Progenitor cell of endocrine pancreas (in vitro differentiated cells): ENCODE measurements at regions not wholly inside any gene's neighbourhood (a gene's known extent, or its start where the extent isn't known, plus 50 kb on each side); places are given as distances from the start of the nearest gene placed in this dataset.

Experiments used
- DNase-seq: peaks from one replicate; pipeline ENCODE4 v3.0.0; 2021; ENCODE audit warnings: low spot score; ENCODE audit not compliant: unreplicated experiment
- H3K27ac Mint-ChIP-seq: 2 replicates; pipeline ENCODE4 v1.8.0; 2021; ENCODE audit warnings: mild to moderate bottlenecking, moderate library complexity, mixed read lengths
- H3K27me3 Mint-ChIP-seq: 2 replicates; pipeline ENCODE4 v1.8.0; 2021; ENCODE audit warnings: mixed read lengths
- H3K36me3 Mint-ChIP-seq: 2 replicates; pipeline ENCODE4 v1.8.0; 2022; ENCODE audit warnings: mixed read lengths; ENCODE audit not compliant: insufficient read depth
- H3K4me1 Mint-ChIP-seq: 2 replicates; pipeline ENCODE4 v1.8.0; 2021; ENCODE audit warnings: low read depth, mixed read lengths
- H3K4me3 Mint-ChIP-seq: 2 replicates; pipeline ENCODE4 v1.8.0; 2021; ENCODE audit warnings: low read depth, mild to moderate bottlenecking, moderate library complexity, mixed read lengths
- H3K9me3 Mint-ChIP-seq: 2 replicates; pipeline ENCODE4 v1.8.0; 2021; ENCODE audit warnings: low read depth, mixed read lengths
- TF ChIP-seq, protein P1 (sequence below): fragments of 200-600 bp; sonication (generic); IDR thresholded peaks from one replicate; pipeline ENCODE4 v1.5.0; 2021; ENCODE audit warnings: antibody characterized with exemption, mild to moderate bottlenecking; ENCODE audit not compliant: unreplicated experiment

DNA sequence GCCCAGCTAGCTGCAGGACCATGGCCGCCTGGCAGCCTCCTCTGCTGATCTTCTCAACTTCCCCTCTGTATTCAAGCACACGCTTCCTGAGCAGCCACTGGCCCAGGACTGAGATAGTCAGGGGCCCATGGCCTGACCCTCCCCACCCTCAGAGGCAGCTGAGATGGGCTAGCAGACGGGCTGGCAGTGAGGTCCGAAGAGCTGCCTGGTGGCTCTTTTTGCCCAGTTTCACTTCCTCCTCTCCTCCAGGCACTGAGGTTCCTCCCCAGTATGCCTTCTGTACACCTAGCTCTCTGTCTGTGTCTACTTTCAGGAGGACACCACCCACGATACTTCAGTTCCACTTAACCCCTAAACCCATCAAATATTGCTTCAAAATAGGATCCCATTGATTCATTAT lies 395.6 kb downstream of the TNS3 start:
- H3K9me3 Mint-ChIP-seq: no peaks in the 10 kb centered on the region

DNA sequence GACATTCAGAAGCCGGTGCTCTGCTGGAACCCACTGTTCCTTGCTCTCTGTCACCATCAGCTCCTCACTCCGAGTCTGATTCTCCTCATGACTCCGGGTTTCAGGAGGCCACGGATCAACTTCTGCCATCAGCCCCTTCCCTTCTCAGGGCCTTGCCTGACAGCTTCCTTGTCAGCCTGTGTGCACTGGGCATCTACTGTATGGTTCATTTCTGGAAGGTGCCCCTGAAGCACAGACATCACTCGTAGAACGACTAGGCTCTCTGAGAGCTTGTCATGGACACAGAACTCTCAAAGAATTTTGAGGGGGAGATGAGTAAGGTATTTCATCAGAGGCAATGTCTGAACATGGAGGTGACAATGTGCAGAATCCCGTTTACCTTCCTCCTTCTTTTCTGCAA lies 396.1 kb downstream of the TNS3 start:
- Mint-ChIP-seq H3K27ac (no peak overlapping the region), H3K9me3 (no peaks in the 10 kb centered on the region), H3K27me3 (peaks cover 19% of the 10 kb centered on the region), H3K4me3 (no peak overlapping the region), H3K36me3 (no peaks in the 10 kb centered on the region), H3K4me1 (peaks cover 2% of the 10 kb centered on the region)
- TF ChIP-seq, protein P1, sequence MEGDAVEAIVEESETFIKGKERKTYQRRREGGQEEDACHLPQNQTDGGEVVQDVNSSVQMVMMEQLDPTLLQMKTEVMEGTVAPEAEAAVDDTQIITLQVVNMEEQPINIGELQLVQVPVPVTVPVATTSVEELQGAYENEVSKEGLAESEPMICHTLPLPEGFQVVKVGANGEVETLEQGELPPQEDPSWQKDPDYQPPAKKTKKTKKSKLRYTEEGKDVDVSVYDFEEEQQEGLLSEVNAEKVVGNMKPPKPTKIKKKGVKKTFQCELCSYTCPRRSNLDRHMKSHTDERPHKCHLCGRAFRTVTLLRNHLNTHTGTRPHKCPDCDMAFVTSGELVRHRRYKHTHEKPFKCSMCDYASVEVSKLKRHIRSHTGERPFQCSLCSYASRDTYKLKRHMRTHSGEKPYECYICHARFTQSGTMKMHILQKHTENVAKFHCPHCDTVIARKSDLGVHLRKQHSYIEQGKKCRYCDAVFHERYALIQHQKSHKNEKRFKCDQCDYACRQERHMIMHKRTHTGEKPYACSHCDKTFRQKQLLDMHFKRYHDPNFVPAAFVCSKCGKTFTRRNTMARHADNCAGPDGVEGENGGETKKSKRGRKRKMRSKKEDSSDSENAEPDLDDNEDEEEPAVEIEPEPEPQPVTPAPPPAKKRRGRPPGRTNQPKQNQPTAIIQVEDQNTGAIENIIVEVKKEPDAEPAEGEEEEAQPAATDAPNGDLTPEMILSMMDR: no peak
- DNase-seq: no peak

More for the DNA sequence above, 395.6 kb downstream of the TNS3 start:
- TF ChIP-seq, protein P1: no peak
- H3K4me3 Mint-ChIP-seq: no peak overlapping the region
- H3K36me3 Mint-ChIP-seq: no peaks in the 10 kb centered on the region
- H3K4me1 Mint-ChIP-seq: peaks cover 2% of the 10 kb centered on the region
- no peak overlapping the region for H3K27ac Mint-ChIP-seq
- H3K27me3 Mint-ChIP-seq: peaks cover 19% of the 10 kb centered on the region
- DNase-seq: no peak

DNA sequence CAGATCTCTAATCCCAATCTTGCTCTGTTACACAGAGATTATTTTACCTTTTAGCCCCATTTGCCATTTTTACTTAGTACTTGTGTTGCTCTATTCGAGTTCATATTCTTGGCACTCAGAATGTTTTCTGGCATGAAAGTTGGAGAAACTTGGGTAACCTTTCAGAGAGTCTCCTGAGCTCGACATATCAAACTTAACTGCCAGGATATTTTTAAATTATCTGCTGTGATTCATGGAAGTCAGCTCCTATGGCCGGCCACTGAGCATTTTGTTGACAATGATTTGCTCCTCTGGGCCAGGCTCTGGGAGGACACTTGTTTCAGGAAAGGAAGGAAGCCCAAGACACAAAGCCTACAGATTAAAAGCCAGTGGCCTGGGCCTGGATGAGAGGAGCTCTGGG lies 396.7 kb downstream of the TNS3 start:
- no peak for DNase-seq
- no peaks in the 10 kb centered on the region for H3K36me3 Mint-ChIP-seq
- TF ChIP-seq, protein P1: no peak
- no peaks in the 10 kb centered on the region for H3K9me3 Mint-ChIP-seq
- H3K4me3 Mint-ChIP-seq: no peak overlapping the region
- H3K27ac Mint-ChIP-seq: no peak overlapping the region
- H3K4me1 Mint-ChIP-seq: peaks cover 2% of the 10 kb centered on the region
- peaks cover 16% of the 10 kb centered on the region for H3K27me3 Mint-ChIP-seq

DNA sequence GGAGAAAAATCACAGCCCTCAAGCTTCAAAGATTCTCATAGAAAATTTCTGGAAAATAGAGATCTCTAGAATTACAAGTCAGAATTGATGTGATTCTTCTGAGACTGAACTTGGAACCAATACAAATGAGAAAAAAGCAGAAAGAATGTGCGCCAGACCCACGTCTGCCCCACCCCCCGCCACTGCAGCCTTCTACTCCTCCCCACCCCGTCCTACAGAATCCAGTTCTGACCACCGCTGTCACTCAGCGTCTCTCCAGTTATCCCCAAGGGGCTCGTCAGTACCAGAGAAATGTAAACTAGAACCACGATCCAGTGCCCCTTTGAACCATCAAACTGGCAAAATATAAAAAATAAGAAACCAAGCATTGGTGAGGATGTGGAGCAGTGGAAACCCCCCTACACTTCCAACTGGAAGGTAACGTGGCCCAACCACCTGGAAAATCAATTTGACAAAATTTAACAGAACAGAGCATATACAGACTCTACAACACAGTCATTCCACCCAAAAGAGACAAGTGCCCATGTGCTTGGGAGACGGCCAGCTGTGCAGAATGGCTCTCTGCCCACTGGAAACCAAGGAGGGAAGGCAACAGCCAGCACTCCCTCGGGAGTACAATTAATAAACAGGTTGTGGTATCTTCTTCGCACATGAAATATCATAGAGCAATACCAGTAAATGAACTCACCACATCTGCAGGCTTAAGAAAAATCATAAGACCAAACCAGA lies 397.9 kb downstream of the TNS3 start:
- Mint-ChIP-seq H3K4me1 (peaks cover 8% of the 10 kb centered on the region), H3K9me3 (no peaks in the 10 kb centered on the region), H3K27ac (no peak overlapping the region), H3K4me3 (no peak overlapping the region), H3K36me3 (no peaks in the 10 kb centered on the region), H3K27me3 (peaks cover 12% of the 10 kb centered on the region)
- DNase-seq: no peak
- TF ChIP-seq, protein P1: no peak

DNA sequence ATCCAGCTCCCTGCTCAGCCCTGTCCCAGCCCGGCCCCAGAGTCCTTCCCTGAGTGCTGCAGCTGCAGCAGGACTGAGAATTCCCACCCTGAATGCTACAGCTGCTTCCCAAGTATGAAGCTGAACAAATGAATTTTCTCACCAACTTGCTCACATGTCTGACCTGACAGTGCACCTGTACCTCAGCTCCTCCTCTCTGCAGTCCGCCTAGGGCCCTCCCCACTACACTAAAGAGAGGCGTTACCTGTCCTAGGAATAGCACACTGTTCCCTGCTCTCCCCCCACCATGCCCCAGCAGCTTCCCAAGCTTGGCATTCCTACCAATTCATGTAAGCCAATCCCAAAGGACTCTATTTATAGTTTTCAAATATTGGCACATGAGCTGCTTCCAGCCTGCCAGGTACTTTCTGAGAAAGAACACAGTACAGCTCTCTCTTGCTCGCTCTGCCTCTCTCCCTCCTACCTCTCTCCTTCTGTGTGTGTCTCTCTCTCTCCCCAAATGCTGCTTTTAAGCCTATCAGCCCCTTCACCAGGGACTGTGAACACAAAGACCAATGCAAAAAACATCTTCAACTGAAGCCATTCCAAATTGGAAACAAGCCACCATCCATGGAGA lies 400.1 kb downstream of the TNS3 start:
- Mint-ChIP-seq H3K4me3 (no peak overlapping the region), H3K4me1 (peaks cover 8% of the 10 kb centered on the region), H3K36me3 (no peaks in the 10 kb centered on the region), H3K27ac (no peak overlapping the region), H3K27me3 (peaks cover 13% of the 10 kb centered on the region), H3K9me3 (no peaks in the 10 kb centered on the region)
- DNase-seq: no peak
- TF ChIP-seq, protein P1: no peak
